GM12878 (cell line): ENCODE measurements at regions not wholly inside any gene's neighbourhood (a gene's known extent, or its start where the extent isn't known, plus 50 kb on each side); places are given as distances from the start of the nearest gene placed in this dataset.

Source experiments
- EZH2 ChIP-seq: IDR thresholded peaks from 2 replicates; pipeline ENCODE4 v1.6.1; 2012; ENCODE audit warnings: low read depth, mild to moderate bottlenecking, control low read depth, inconsistent platforms, low read length, borderline replicate concordance; ENCODE audit not compliant: control insufficient read depth
- HDAC2 ChIP-seq: fragments of 200-600 bp; sonication (generic); IDR thresholded peaks from 2 replicates; pipeline ENCODE4 v1.6.1; 2017
- NFXL1 ChIP-seq: fragments of 450-650 bp; IDR thresholded peaks from 2 replicates; pipeline ENCODE4 v1.6.1; 2017; ENCODE audit warnings: antibody characterized with exemption, mild to moderate bottlenecking, borderline replicate concordance
- YBX1 ChIP-seq: fragments of 450-650 bp; IDR thresholded peaks from 2 replicates; pipeline ENCODE4 v1.6.1; 2016; ENCODE audit warnings: antibody characterized with exemption
- TF ChIP-seq, protein P1 (sequence below), 3 experiments: IDR thresholded peaks in 2 of 3; conservative IDR thresholded peaks in 1 of 3; 2 replicates each; pipeline ENCODE4 v1.5.1; 2011; ENCODE audit warnings: low read depth in 3 of 3, low read length in 3 of 3, mild to moderate bottlenecking in 3 of 3, control low read depth in 2 of 3, moderate library complexity in 2 of 3, inconsistent platforms in 1 of 3, mixed read lengths in 1 of 3; ENCODE audit not compliant: control insufficient read depth in 2 of 3, insufficient read depth in 1 of 3; ENCODE audit errors: extremely low read depth in 1 of 3
- TF ChIP-seq, protein P2 (sequence below): IDR thresholded peaks from 2 replicates; pipeline ENCODE4 v1.6.1; 2011; ENCODE audit warnings: low read depth, low read length, improper control_type of control experiment, borderline replicate concordance
- TF ChIP-seq, protein P3 (sequence below): fragments of 450-650 bp; IDR thresholded peaks from 2 replicates; pipeline ENCODE4 v1.6.1; 2016; ENCODE audit warnings: mild to moderate bottlenecking, moderate library complexity, borderline replicate concordance

DNA sequence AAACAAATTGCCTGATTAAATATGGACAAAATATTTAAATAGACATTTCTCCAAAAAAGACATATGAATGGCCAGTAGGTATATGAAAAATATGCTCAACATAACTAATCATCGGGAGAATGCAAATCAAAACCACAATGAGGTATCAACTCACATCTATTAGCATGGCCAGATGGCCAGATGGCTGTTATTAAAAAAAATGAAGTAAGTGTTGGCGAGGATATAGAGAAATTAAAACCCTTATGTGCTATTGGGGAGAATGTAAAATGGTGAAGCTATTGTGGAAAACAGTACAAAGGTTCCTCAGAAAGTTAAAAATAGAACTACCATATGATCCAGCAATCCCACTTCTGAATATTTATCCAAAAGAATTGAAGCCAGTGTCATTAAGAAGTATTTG is 272.3 kb upstream of the ZNF804A start:
- TF ChIP-seq, protein P1, sequence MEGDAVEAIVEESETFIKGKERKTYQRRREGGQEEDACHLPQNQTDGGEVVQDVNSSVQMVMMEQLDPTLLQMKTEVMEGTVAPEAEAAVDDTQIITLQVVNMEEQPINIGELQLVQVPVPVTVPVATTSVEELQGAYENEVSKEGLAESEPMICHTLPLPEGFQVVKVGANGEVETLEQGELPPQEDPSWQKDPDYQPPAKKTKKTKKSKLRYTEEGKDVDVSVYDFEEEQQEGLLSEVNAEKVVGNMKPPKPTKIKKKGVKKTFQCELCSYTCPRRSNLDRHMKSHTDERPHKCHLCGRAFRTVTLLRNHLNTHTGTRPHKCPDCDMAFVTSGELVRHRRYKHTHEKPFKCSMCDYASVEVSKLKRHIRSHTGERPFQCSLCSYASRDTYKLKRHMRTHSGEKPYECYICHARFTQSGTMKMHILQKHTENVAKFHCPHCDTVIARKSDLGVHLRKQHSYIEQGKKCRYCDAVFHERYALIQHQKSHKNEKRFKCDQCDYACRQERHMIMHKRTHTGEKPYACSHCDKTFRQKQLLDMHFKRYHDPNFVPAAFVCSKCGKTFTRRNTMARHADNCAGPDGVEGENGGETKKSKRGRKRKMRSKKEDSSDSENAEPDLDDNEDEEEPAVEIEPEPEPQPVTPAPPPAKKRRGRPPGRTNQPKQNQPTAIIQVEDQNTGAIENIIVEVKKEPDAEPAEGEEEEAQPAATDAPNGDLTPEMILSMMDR (IDR thresholded peaks at IDR 0.05 in 2 of 3, conservative IDR thresholded peaks at IDR 0.05 in 1 of 3; ENCODE audit: control insufficient read depth in 2 of 3, extremely low read depth in 1 of 3, insufficient read depth in 1 of 3, low read depth in 3 of 3, low read length in 3 of 3): no peak
- TF ChIP-seq YBX1 (no peak), EZH2 (no peak), NFXL1 (no peak), HDAC2 (no peak)
- TF ChIP-seq, protein P2, sequence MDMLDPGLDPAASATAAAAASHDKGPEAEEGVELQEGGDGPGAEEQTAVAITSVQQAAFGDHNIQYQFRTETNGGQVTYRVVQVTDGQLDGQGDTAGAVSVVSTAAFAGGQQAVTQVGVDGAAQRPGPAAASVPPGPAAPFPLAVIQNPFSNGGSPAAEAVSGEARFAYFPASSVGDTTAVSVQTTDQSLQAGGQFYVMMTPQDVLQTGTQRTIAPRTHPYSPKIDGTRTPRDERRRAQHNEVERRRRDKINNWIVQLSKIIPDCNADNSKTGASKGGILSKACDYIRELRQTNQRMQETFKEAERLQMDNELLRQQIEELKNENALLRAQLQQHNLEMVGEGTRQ: no peak
- TF ChIP-seq, protein P3, sequence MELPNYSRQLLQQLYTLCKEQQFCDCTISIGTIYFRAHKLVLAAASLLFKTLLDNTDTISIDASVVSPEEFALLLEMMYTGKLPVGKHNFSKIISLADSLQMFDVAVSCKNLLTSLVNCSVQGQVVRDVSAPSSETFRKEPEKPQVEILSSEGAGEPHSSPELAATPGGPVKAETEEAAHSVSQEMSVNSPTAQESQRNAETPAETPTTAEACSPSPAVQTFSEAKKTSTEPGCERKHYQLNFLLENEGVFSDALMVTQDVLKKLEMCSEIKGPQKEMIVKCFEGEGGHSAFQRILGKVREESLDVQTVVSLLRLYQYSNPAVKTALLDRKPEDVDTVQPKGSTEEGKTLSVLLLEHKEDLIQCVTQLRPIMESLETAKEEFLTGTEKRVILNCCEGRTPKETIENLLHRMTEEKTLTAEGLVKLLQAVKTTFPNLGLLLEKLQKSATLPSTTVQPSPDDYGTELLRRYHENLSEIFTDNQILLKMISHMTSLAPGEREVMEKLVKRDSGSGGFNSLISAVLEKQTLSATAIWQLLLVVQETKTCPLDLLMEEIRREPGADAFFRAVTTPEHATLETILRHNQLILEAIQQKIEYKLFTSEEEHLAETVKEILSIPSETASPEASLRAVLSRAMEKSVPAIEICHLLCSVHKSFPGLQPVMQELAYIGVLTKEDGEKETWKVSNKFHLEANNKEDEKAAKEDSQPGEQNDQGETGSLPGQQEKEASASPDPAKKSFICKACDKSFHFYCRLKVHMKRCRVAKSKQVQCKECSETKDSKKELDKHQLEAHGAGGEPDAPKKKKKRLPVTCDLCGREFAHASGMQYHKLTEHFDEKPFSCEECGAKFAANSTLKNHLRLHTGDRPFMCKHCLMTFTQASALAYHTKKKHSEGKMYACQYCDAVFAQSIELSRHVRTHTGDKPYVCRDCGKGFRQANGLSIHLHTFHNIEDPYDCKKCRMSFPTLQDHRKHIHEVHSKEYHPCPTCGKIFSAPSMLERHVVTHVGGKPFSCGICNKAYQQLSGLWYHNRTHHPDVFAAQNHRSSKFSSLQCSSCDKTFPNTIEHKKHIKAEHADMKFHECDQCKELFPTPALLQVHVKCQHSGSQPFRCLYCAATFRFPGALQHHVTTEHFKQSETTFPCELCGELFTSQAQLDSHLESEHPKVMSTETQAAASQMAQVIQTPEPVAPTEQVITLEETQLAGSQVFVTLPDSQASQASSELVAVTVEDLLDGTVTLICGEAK: no peak
